Upper lobe of right lung (tissue), 1 donor: ENCODE measurements at regions not wholly inside any gene's neighbourhood (a gene's known extent, or its start where the extent isn't known, plus 50 kb on each side); places are given as distances from the start of the nearest gene placed in this dataset.

ENCODE experiments used
- ATAC-seq: fragments of 200-7000 bp; cut with Tn5 transposase; one replicate; pipeline ENCODE4 v1.9.1; 2020; ENCODE audit warnings: mild to moderate bottlenecking, moderate library complexity
- DNase-seq: peaks from one replicate; pipeline ENCODE4 v3.0.0-alpha.2; 2020
- H3K27ac ChIP-seq: fragments of 200-600 bp; one replicate; pipeline ENCODE4 v1.8.0; 2022
- H3K27me3 ChIP-seq: fragments of 200-600 bp; one replicate; pipeline ENCODE4 v1.8.0; 2022; ENCODE audit warnings: mild to moderate bottlenecking
- H3K36me3 ChIP-seq: fragments of 200-600 bp; one replicate; pipeline ENCODE4 v1.8.0; 2022
- H3K4me1 ChIP-seq: fragments of 200-600 bp; one replicate; pipeline ENCODE4 v1.8.0; 2022
- H3K4me3 ChIP-seq: fragments of 200-600 bp; one replicate; pipeline ENCODE4 v1.8.0; 2022; ENCODE audit warnings: mild to moderate bottlenecking
- H3K9me3 ChIP-seq: fragments of 200-600 bp; one replicate; pipeline ENCODE4 v1.8.0; 2022
- intact Hi-C: fragments of 100-400 bp; cut with DNase I; formaldehyde crosslinking; loops from one replicate; pipeline ENCODE4 v1.11.0; 2022
- TF ChIP-seq, protein P1 (sequence below): fragments of 200-600 bp; IDR thresholded peaks from one replicate; pipeline ENCODE4 v1.8.0; 2022; ENCODE audit warnings: antibody characterized with exemption
- donor health status: DM: no; HTN: yes; CAD: no; lungs with severe emphysema.

DNA sequence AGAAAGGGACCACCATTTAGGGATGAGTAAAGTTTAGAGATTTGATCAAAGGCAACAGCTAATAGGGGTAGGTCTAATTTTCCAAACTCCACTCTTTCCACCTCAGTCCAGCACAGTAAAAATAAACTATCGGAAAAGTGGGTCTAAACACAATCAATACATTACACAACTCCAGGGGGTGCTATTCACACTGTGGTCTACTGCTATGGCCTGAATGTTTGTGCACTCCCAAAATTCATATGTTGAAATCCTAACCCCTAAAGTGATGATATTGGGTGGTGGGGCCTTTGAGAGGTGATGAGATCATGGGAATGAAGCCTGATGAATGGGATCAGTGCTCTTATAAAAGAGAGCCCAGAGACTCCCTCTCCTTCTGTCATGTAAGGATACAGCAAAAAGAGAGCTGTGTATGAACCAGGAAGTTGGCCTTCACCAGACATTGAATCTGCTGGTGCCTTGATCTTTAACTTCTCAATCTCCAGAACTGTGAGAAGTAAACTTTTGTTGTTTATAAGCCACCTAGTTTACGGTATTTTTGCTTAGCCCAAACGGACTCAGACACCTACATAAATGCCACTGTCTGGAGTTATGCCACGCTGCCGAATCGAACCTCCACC, 193.9 kb downstream of the OMA1 start:
- TF ChIP-seq, protein P1, sequence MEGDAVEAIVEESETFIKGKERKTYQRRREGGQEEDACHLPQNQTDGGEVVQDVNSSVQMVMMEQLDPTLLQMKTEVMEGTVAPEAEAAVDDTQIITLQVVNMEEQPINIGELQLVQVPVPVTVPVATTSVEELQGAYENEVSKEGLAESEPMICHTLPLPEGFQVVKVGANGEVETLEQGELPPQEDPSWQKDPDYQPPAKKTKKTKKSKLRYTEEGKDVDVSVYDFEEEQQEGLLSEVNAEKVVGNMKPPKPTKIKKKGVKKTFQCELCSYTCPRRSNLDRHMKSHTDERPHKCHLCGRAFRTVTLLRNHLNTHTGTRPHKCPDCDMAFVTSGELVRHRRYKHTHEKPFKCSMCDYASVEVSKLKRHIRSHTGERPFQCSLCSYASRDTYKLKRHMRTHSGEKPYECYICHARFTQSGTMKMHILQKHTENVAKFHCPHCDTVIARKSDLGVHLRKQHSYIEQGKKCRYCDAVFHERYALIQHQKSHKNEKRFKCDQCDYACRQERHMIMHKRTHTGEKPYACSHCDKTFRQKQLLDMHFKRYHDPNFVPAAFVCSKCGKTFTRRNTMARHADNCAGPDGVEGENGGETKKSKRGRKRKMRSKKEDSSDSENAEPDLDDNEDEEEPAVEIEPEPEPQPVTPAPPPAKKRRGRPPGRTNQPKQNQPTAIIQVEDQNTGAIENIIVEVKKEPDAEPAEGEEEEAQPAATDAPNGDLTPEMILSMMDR, result no peak
- H3K27ac ChIP-seq, result no peak overlapping the region
- H3K27me3 ChIP-seq, result no peaks in the 10 kb centered on the region
- H3K4me3 ChIP-seq, result no peak overlapping the region
- no peaks in the 10 kb centered on the region for H3K4me1 ChIP-seq
- no peaks in the 10 kb centered on the region for H3K36me3 ChIP-seq
- no peak for DNase-seq
- no peaks in the 10 kb centered on the region for H3K9me3 ChIP-seq
- ATAC-seq, result no peak
- intact Hi-C loops, result no loop called here

DNA sequence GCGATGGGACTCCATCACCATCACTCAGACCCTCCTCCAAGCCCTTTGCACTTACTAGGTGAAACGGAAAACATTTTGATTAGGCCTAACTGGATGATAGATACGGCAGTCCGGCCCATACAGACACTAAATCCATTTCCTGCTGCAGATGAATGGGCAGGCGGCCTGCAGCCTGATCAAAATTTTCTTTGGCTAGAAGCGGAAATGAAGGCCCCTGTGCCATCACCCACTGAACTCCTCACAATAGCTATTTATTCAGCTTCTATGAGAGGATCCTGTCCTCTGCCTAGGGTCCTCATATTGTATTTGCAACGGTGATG, 200.5 kb downstream of the OMA1 start:
- H3K27me3 ChIP-seq, result no peaks in the 10 kb centered on the region
- ATAC-seq (no peak), DNase-seq (no peak)
- TF ChIP-seq, protein P1, result no peak
- no peak overlapping the region for H3K27ac ChIP-seq
- no peaks in the 10 kb centered on the region for H3K9me3 ChIP-seq
- no peak overlapping the region for H3K4me3 ChIP-seq
- no peaks in the 10 kb centered on the region for H3K4me1 ChIP-seq
- intact Hi-C loops, result no loop called here
- no peaks in the 10 kb centered on the region for H3K36me3 ChIP-seq

GRCh38 chr1:58345215-58346035, 201.1 kb downstream of the OMA1 start:
- DNase-seq (no peak), ATAC-seq (no peak)
- no peak overlapping the region for H3K4me3 ChIP-seq
- no peaks in the 10 kb centered on the region for H3K27me3 ChIP-seq
- H3K9me3 ChIP-seq, result no peaks in the 10 kb centered on the region
- no peaks in the 10 kb centered on the region for H3K4me1 ChIP-seq
- TF ChIP-seq, protein P1, result no peak
- no peaks in the 10 kb centered on the region for H3K36me3 ChIP-seq
- H3K27ac ChIP-seq, result no peak overlapping the region
- intact Hi-C loops, result no loop called here

DNA sequence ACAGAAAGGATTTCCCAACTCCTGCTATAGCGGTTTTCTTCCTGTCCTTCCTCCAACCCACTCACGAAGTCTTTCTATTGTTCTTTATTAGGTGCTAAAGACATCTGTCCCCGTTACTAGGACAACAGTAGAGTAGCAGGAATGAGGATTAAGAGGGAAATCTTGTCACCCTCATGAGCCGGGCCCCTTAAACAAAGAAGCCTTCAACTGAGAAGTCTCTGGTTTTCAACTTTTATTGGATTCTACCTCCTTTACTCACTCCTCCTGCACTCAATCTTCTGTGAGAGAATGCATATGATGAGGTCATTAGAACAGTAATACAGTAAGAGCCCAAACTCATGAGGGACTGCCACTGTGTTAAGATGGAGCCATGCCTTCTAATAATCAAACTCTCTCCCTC, 206.3 kb downstream of the OMA1 start:
- Histone ChIP-seq H3K9me3 (no peaks in the 10 kb centered on the region), H3K36me3 (no peaks in the 10 kb centered on the region), H3K27ac (no peak overlapping the region), H3K27me3 (no peaks in the 10 kb centered on the region), H3K4me3 (no peak overlapping the region), H3K4me1 (no peaks in the 10 kb centered on the region)
- no peak for DNase-seq
- TF ChIP-seq, protein P1, result no peak
- intact Hi-C loops, result no loop called here
- ATAC-seq, result no peak

- ATAC-seq, result no peak
- Histone ChIP-seq H3K27me3 (no peaks in the 10 kb centered on the region), H3K4me3 (no peak overlapping the region), H3K27ac (no peak overlapping the region), H3K9me3 (no peaks in the 10 kb centered on the region), H3K4me1 (no peaks in the 10 kb centered on the region), H3K36me3 (no peaks in the 10 kb centered on the region)
- no peak for DNase-seq
- intact Hi-C loops, result no loop called here
- TF ChIP-seq, protein P1, result no peak
Observed at GRCh38 chr1:58338081-58338480, 208.4 kb downstream of the OMA1 start.
